ENCODE measurements at regions not wholly inside any gene's neighbourhood (a gene's known extent, or its start where the extent isn't known, plus 50 kb on each side); places are given as distances from the start of the nearest gene placed in this dataset.
A peak's percentile ranks its signal among the peaks of the same experiment; 100 is the strongest.
"Not testable (repeated sequence)": the region's sequence is repeated elsewhere in the genome, so short reads cannot be mapped to it uniquely, and the experiment has no call there.

- DNase-seq = no peak
These were observed 448.7 kb upstream of the PFKP start for GRCh38 chr10:2618690-2619089.

- no peak for DNase-seq
These were observed 451.1 kb upstream of the PFKP start for GRCh38 chr10:2616215-2616614.

GRCh38 chr10:2611603-2612002, 455.7 kb upstream of the PFKP start:
- no peak for DNase-seq

- peak; percentile 7 to 77 for DNase-seq
These were observed 456.4 kb upstream of the PFKP start for GRCh38 chr10:2610946-2611345.

- no peak for DNase-seq
These were observed 462.5 kb upstream of the PFKP start for GRCh38 chr10:2604891-2605290.

- no peak for DNase-seq
These were observed 467.8 kb upstream of the PFKP start for GRCh38 chr10:2599571-2599970.

- DNase-seq = no peak
These were observed 474.8 kb upstream of the PFKP start for GRCh38 chr10:2592360-2593160.

GRCh38 chr10:2589196-2589595, 478.2 kb upstream of the PFKP start:
- no peak for DNase-seq

GRCh38 chr10:2584385-2584784, 483.0 kb upstream of the PFKP start:
- no peak for DNase-seq

GRCh38 chr10:2576892-2577291, 490.5 kb upstream of the PFKP start:
- DNase-seq = no peak

GRCh38 chr10:2575460-2575859, 491.9 kb upstream of the PFKP start:
- no peak for DNase-seq

GRCh38 chr10:2572611-2573010, 494.7 kb upstream of the PFKP start:
- DNase-seq = no peak

- DNase-seq = no peak
These were observed 510.5 kb upstream of the PFKP start for GRCh38 chr10:2556883-2557282.

GRCh38 chr10:2548071-2548470, 519.3 kb upstream of the PFKP start:
- DNase-seq = no peak

GRCh38 chr10:2547606-2548005, 519.7 kb upstream of the PFKP start:
- DNase-seq = no peak

GRCh38 chr10:2546894-2547293, 520.5 kb upstream of the PFKP start:
- DNase-seq = not testable (repeated sequence)

GRCh38 chr10:2543974-2544373, 523.4 kb upstream of the PFKP start:
- DNase-seq = no peak

GRCh38 chr10:2543142-2543886, 524.0 kb upstream of the PFKP start:
- no peak for DNase-seq

GRCh38 chr10:2541176-2541575, 526.2 kb upstream of the PFKP start:
- DNase-seq = no peak

GRCh38 chr10:2529945-2530344, 537.4 kb upstream of the PFKP start:
- DNase-seq = no peak

- DNase-seq = no peak
These were observed 541.6 kb upstream of the PFKP start for GRCh38 chr10:2525781-2526180.

- DNase-seq = peak in 1 of 2 experiments; percentile 4
These were observed 548.2 kb upstream of the PFKP start for GRCh38 chr10:2519139-2519538.

GRCh38 chr10:2509081-2509531, 558.2 kb upstream of the PFKP start:
- no peak for DNase-seq

GRCh38 chr10:2501366-2501940, 565.9 kb upstream of the PFKP start:
- DNase-seq = not testable (repeated sequence)
